Gastroesophageal sphincter (tissue), 4 donors: ENCODE measurements at regions not wholly inside any gene's neighbourhood (a gene's known extent, or its start where the extent isn't known, plus 50 kb on each side); places are given as distances from the start of the nearest gene placed in this dataset.

ENCODE experiments used
- ATAC-seq: fragments of 150-250 bp; one replicate; pipeline ENCODE4 v1.9.1; 2016; ENCODE audit warnings: mild to moderate bottlenecking, moderate library complexity
- H3K27ac ChIP-seq, 4 donors: fragments of 200-600 bp; sonication (generic) in 3 of 4; 1 replicate in 3 of 4; 2 replicates in 1 of 4; pipeline ENCODE4 v1.5.1; 2016 to 2019
- H3K27me3 ChIP-seq: fragments of 200-600 bp; sonication (generic); one replicate; pipeline ENCODE4 v1.5.1; 2019
- H3K36me3 ChIP-seq, 2 donors: fragments of 200-600 bp; sonication (generic); one replicate each; pipeline ENCODE4 v1.5.1; 2019; ENCODE audit warnings: control low read depth in 1 of 2
- H3K4me1 ChIP-seq, 3 donors: fragments of 200-600 bp; sonication (generic); 1 replicate in 2 of 3; 2 replicates in 1 of 3; pipeline ENCODE4 v1.5.1; 2016 to 2019; ENCODE audit warnings: control low read depth in 2 of 3
- H3K4me3 ChIP-seq, 2 donors: fragments of 200-600 bp; sonication (generic); one replicate each; pipeline ENCODE4 v1.5.1; 2019; ENCODE audit warnings: mild to moderate bottlenecking in 1 of 2, moderate library complexity in 1 of 2
- H3K9me3 ChIP-seq, 3 donors: fragments of 200-600 bp; sonication (generic); one replicate each; pipeline ENCODE4 v1.5.1; 2017 to 2019; ENCODE audit warnings: control low read depth in 2 of 3
- EP300 ChIP-seq: sonication (generic); formaldehyde crosslinking; IDR thresholded peaks from one replicate; pipeline ENCODE4 v1.6.1; 2017; ENCODE audit warnings: antibody characterized with exemption, mild to moderate bottlenecking
- POLR2A ChIP-seq, 2 donors: fragments of 450-650 bp; IDR thresholded peaks; one replicate each; pipeline ENCODE4 v1.6.1; 2017; ENCODE audit warnings: antibody characterized with exemption in 2 of 2, mild to moderate bottlenecking in 2 of 2, moderate library complexity in 1 of 2
- POLR2AphosphoS5 ChIP-seq: sonication (generic); formaldehyde crosslinking; IDR thresholded peaks from one replicate; pipeline ENCODE4 v1.6.1; 2017; ENCODE audit warnings: antibody characterized with exemption
- WGBS, 2 donors: methylation state at CpG; one replicate each; pipeline ENCODE4 v1.1.5; 2018; ENCODE audit warnings: low coverage in 1 of 2; 5-methylcytosine and 5-hydroxymethylcytosine counted together
- TF ChIP-seq, protein P1 (sequence below), 4 experiments: fragments of 200-600 bp in 2 of 4; fragments of 450-650 bp in 2 of 4; sonication (generic) in 1 of 4; IDR thresholded peaks; one replicate each; pipeline ENCODE4 v1.5.1; 2017 to 2019; ENCODE audit warnings: antibody characterized with exemption in 4 of 4, mild to moderate bottlenecking in 2 of 4, moderate library complexity in 2 of 4

DNA sequence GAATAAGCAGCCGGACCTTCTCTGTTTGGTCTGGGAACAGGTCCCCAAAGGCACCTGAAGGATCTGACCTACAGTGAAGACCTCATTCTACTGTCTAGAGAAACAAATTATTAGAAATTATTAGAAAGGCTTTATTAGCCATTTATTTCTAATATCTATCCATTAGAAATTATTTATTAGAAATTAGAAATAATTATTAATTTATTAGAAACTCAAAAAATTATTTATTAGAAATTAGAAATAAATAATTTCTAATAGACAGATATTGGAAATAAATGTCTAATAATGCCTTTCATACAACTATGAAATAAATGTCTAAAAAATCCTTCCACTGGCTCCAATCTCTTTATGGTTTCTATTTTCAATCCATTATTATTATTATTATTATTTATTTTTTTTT lies 285.7 kb upstream of the ERCC4 start:
- H3K27me3 ChIP-seq, result no peaks in the 10 kb centered on the region
- H3K4me3 ChIP-seq, result no peak overlapping the region
- no peak overlapping the region for H3K27ac ChIP-seq
- 90 to 100% methylated on average over 1 of the region's 1 CpG for WGBS, 2 donors
- no peaks in the 10 kb centered on the region for H3K4me1 ChIP-seq
- TF ChIP-seq EP300 (no peak), POLR2AphosphoS5 (no peak)
- ATAC-seq, result no peak
- H3K9me3 ChIP-seq, result no peaks in the 10 kb centered on the region
- H3K36me3 ChIP-seq, result no peaks in the 10 kb centered on the region

- ATAC-seq, result no peak
- 97 to 100% methylated on average over 4 to 6 of the region's 6 CpGs for WGBS, 2 donors
- Histone ChIP-seq H3K9me3 (no peaks in the 10 kb centered on the region), H3K27ac (no peak overlapping the region), H3K4me1 (no peaks in the 10 kb centered on the region), H3K4me3 (no peak overlapping the region), H3K27me3 (no peaks in the 10 kb centered on the region), H3K36me3 (no peaks in the 10 kb centered on the region)
- TF ChIP-seq EP300 (no peak), POLR2AphosphoS5 (no peak), POLR2A (IDR thresholded peaks at IDR 0.05) (no peak)
- TF ChIP-seq, protein P1, sequence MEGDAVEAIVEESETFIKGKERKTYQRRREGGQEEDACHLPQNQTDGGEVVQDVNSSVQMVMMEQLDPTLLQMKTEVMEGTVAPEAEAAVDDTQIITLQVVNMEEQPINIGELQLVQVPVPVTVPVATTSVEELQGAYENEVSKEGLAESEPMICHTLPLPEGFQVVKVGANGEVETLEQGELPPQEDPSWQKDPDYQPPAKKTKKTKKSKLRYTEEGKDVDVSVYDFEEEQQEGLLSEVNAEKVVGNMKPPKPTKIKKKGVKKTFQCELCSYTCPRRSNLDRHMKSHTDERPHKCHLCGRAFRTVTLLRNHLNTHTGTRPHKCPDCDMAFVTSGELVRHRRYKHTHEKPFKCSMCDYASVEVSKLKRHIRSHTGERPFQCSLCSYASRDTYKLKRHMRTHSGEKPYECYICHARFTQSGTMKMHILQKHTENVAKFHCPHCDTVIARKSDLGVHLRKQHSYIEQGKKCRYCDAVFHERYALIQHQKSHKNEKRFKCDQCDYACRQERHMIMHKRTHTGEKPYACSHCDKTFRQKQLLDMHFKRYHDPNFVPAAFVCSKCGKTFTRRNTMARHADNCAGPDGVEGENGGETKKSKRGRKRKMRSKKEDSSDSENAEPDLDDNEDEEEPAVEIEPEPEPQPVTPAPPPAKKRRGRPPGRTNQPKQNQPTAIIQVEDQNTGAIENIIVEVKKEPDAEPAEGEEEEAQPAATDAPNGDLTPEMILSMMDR (IDR thresholded peaks at IDR 0.05), result no peak
Observed at GRCh38 chr16:13634959-13635358, 285.0 kb upstream of the ERCC4 start.

GRCh38 chr16:13638218-13638617 lies 281.7 kb upstream of the ERCC4 start:
- H3K9me3 ChIP-seq, result no peaks in the 10 kb centered on the region
- TF ChIP-seq, protein P1 (IDR thresholded peaks at IDR 0.05), result no peak
- TF ChIP-seq POLR2AphosphoS5 (no peak), EP300 (no peak), POLR2A (IDR thresholded peaks at IDR 0.05) (no peak)
- 71 to 90% methylated on average over 1 to 2 of the region's 2 CpGs for WGBS, 2 donors
- no peak overlapping the region for H3K27ac ChIP-seq
- no peaks in the 10 kb centered on the region for H3K36me3 ChIP-seq
- no peak for ATAC-seq
- peaks cover 6% of the 10 kb centered on the region for H3K27me3 ChIP-seq
- no peaks in the 10 kb centered on the region for H3K4me1 ChIP-seq
- H3K4me3 ChIP-seq, result no peak overlapping the region

- Histone ChIP-seq H3K27ac (no peak overlapping the region), H3K4me3 (no peak overlapping the region), H3K9me3 (no peaks in the 10 kb centered on the region), H3K36me3 (no peaks in the 10 kb centered on the region), H3K4me1 (no peaks in the 10 kb centered on the region), H3K27me3 (peaks cover 6% of the 10 kb centered on the region)
- TF ChIP-seq EP300 (no peak), POLR2A (IDR thresholded peaks at IDR 0.05) (no peak), POLR2AphosphoS5 (no peak)
- TF ChIP-seq, protein P1 (IDR thresholded peaks at IDR 0.05), result no peak
- ATAC-seq, result no peak
- WGBS, 2 donors, result 80 to 88% methylated on average over 1 to 3 of the region's 3 CpGs
Observed at GRCh38 chr16:13643412-13643811, 276.5 kb upstream of the ERCC4 start.

- Histone ChIP-seq H3K4me3 (no peak overlapping the region), H3K27ac (no peak overlapping the region), H3K9me3 (no peaks in the 10 kb centered on the region), H3K36me3 (no peaks in the 10 kb centered on the region), H3K27me3 (peaks cover 6% of the 10 kb centered on the region), H3K4me1 (no peaks in the 10 kb centered on the region)
- ATAC-seq, result no peak
- TF ChIP-seq EP300 (no peak), POLR2AphosphoS5 (no peak), POLR2A (IDR thresholded peaks at IDR 0.05) (no peak)
- TF ChIP-seq, protein P1 (IDR thresholded peaks at IDR 0.05), result no peak
- WGBS, 2 donors, result 8 to 9% methylated on average over 6 of the region's 6 CpGs
Observed at GRCh38 chr16:13645601-13646245, 274.2 kb upstream of the ERCC4 start.
